Prostate gland (tissue), 2 donors: ENCODE measurements at regions not wholly inside any gene's neighbourhood (a gene's known extent, or its start where the extent isn't known, plus 50 kb on each side); places are given as distances from the start of the nearest gene placed in this dataset.

Experiments used
- CTCF ChIP-seq, 4 experiments: fragments of 200-600 bp in 2 of 4; fragments of 450-650 bp in 2 of 4; sonication (generic) in 2 of 4; IDR thresholded peaks; 1 replicate in 3 of 4; 2 replicates in 1 of 4; pipeline ENCODE4 v1.5.1; 2016 to 2019; ENCODE audit warnings: antibody characterized with exemption in 4 of 4, mild to moderate bottlenecking in 2 of 4, moderate library complexity in 2 of 4
- POLR2A ChIP-seq: fragments of 450-650 bp; IDR thresholded peaks from one replicate; pipeline ENCODE4 v1.6.1; 2016; ENCODE audit warnings: antibody characterized with exemption, mild to moderate bottlenecking
- POLR2AphosphoS5 ChIP-seq: sonication (generic); formaldehyde crosslinking; IDR thresholded peaks from one replicate; pipeline ENCODE4 v1.6.1; 2017; ENCODE audit warnings: antibody characterized with exemption

GRCh38 chr5:145680767-145681166 lies 154.4 kb downstream of the PRELID2 start:
- TF ChIP-seq POLR2A (no peak), CTCF (IDR thresholded peaks at IDR 0.05) (no peak), POLR2AphosphoS5 (no peak)
